Lower leg skin (tissue), 4 donors: ENCODE measurements at regions not wholly inside any gene's neighbourhood (a gene's known extent, or its start where the extent isn't known, plus 50 kb on each side); places are given as distances from the start of the nearest gene placed in this dataset.

ENCODE experiments used
- DNase-seq, 2 donors: peaks; one replicate each; pipeline ENCODE4 v3.0.0-alpha.2; 2019; ENCODE audit warnings: low spot score in 2 of 2
- H3K4me3 ChIP-seq: fragments of 200-600 bp; sonication (generic); 2 replicates; pipeline ENCODE4 v1.5.1; 2017; ENCODE audit warnings: mild to moderate bottlenecking, low read depth; ENCODE audit not compliant: poor library complexity, severe bottlenecking
- CTCF ChIP-seq, 3 donors: fragments of 450-650 bp; IDR thresholded peaks; one replicate each; pipeline ENCODE4 v1.5.1; 2016; ENCODE audit warnings: antibody characterized with exemption in 3 of 3, mild to moderate bottlenecking in 3 of 3, moderate library complexity in 2 of 3
- POLR2A ChIP-seq, 2 donors: fragments of 450-650 bp; IDR thresholded peaks; one replicate each; pipeline ENCODE4 v1.6.1; 2016 to 2017; ENCODE audit warnings: antibody characterized with exemption in 2 of 2, mild to moderate bottlenecking in 1 of 2, moderate library complexity in 1 of 2
- WGBS, 2 donors: methylation state at CpG; one replicate each; pipeline ENCODE4 v1.1.5; 2018; 5-methylcytosine and 5-hydroxymethylcytosine counted together
- intact Hi-C: fragments of 100-400 bp; cut with DNase I; formaldehyde crosslinking; loops from one replicate; pipeline ENCODE4 v1.15.0; 2023; ENCODE audit warnings: low total_unique reads

- WGBS, 2 donors = 80 to 81% methylated on average over 4 of the region's 4 CpGs
- peak in 1 of 2 donors; percentile 33 for DNase-seq
- intact Hi-C loops = no loop called here
- TF ChIP-seq CTCF (IDR thresholded peaks at IDR 0.05) (no peak), POLR2A (IDR thresholded peaks at IDR 0.05) (no peak)
- no peak overlapping the region for H3K4me3 ChIP-seq
These were observed 213.9 kb upstream of the PRDM1 start for GRCh38 chr6:105872249-105872648.

- TF ChIP-seq CTCF (IDR thresholded peaks at IDR 0.05) (no peak), POLR2A (IDR thresholded peaks at IDR 0.05) (no peak)
- no peak for DNase-seq
- H3K4me3 ChIP-seq = no peak overlapping the region
- intact Hi-C loops = no loop called here
- WGBS, 2 donors = 90% methylated on average over 5 of the region's 5 CpGs
These were observed 214.6 kb upstream of the PRDM1 start for GRCh38 chr6:105871542-105871941.

- intact Hi-C loops = no loop called here
- no peak overlapping the region for H3K4me3 ChIP-seq
- DNase-seq = no peak
- TF ChIP-seq CTCF (IDR thresholded peaks at IDR 0.05) (no peak), POLR2A (IDR thresholded peaks at IDR 0.05) (no peak)
- WGBS, 2 donors = 75 to 86% methylated on average over 5 of the region's 5 CpGs
These were observed 216.2 kb upstream of the PRDM1 start for GRCh38 chr6:105869835-105870440.

GRCh38 chr6:105868823-105869460 is 217.2 kb upstream of the PRDM1 start:
- 92 to 97% methylated on average over 2 of the region's 2 CpGs for WGBS, 2 donors
- TF ChIP-seq CTCF (IDR thresholded peaks at IDR 0.05) (no peak), POLR2A (IDR thresholded peaks at IDR 0.05) (no peak)
- intact Hi-C loops = no loop called here
- no peak overlapping the region for H3K4me3 ChIP-seq
- no peak for DNase-seq

- no peak overlapping the region for H3K4me3 ChIP-seq
- DNase-seq = no peak
- intact Hi-C loops = no loop called here
- TF ChIP-seq CTCF (IDR thresholded peaks at IDR 0.05) (no peak), POLR2A (IDR thresholded peaks at IDR 0.05) (no peak)
- 85% methylated on average over 2 of the region's 2 CpGs for WGBS, 2 donors
These were observed 218.3 kb upstream of the PRDM1 start for GRCh38 chr6:105867821-105868220.

GRCh38 chr6:105867277-105867676 is 218.9 kb upstream of the PRDM1 start:
- WGBS, 2 donors = 86 to 91% methylated on average over 5 of the region's 5 CpGs

More at GRCh38 chr6:105867277-105867676, 218.9 kb upstream of the PRDM1 start:
- no peak for DNase-seq
- no peak overlapping the region for H3K4me3 ChIP-seq
- intact Hi-C loops = no loop called here
- TF ChIP-seq POLR2A (IDR thresholded peaks at IDR 0.05) (no peak), CTCF (IDR thresholded peaks at IDR 0.05) (no peak)
